BE2C (cell line): ENCODE measurements at regions not wholly inside any gene's neighbourhood (a gene's known extent, or its start where the extent isn't known, plus 50 kb on each side); places are given as distances from the start of the nearest gene placed in this dataset.

Experiments
- DNase-seq: peaks from one replicate; pipeline ENCODE4 v3.0.0-alpha.2; 2020
- H3K27me3 ChIP-seq: fragments of 250-450 bp; sonication (Bioruptor Pico); 2 replicates; pipeline ENCODE4 v1.5.1; 2020; ENCODE audit warnings: mild to moderate bottlenecking
- H3K36me3 ChIP-seq: fragments of 250-450 bp; sonication (Bioruptor Pico); 2 replicates; pipeline ENCODE4 v1.5.1; 2020; ENCODE audit warnings: mild to moderate bottlenecking
- H3K4me1 ChIP-seq: fragments of 250-450 bp; sonication (Bioruptor Pico); 2 replicates; pipeline ENCODE4 v1.5.1; 2020
- H3K4me3 ChIP-seq: 2 replicates; pipeline ENCODE4 v1.5.1; 2011; ENCODE audit warnings: low read depth, low read length
- H3K9me3 ChIP-seq: fragments of 250-450 bp; sonication (Bioruptor Pico); 2 replicates; pipeline ENCODE4 v1.5.1; 2020
- CTCF ChIP-seq: IDR thresholded peaks from 2 replicates; pipeline ENCODE4 v1.5.1; 2012; ENCODE audit warnings: mild to moderate bottlenecking, low read depth, low read length

DNA sequence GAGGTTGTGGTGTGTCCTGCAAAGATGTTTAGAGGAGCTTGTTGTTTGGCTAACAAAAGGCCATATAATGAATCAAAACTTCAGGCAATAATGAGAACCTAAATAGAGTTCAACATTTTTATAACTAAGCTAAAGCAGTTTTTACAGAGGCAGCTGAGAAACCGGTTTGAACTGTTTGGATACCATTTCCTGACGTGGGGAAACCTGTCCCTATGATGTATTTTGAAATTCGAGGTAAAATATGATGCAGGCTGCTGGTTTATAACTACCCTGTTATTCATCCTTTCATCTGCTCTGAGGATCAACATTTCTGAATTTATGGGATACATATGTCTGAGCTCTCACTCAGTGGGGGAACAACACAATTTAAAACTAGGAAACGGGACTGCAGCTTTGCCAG is 289.5 kb upstream of the IRX2 start:
- no peaks in the 10 kb centered on the region for H3K27me3 ChIP-seq
- H3K4me3 ChIP-seq = no peak overlapping the region
- DNase-seq = no peak
- H3K4me1 ChIP-seq = no peaks in the 10 kb centered on the region
- no peaks in the 10 kb centered on the region; the same call in none of the 2 replicates for H3K9me3 ChIP-seq
- no peaks in the 10 kb centered on the region for H3K36me3 ChIP-seq
- no peak for TF ChIP-seq CTCF

DNA sequence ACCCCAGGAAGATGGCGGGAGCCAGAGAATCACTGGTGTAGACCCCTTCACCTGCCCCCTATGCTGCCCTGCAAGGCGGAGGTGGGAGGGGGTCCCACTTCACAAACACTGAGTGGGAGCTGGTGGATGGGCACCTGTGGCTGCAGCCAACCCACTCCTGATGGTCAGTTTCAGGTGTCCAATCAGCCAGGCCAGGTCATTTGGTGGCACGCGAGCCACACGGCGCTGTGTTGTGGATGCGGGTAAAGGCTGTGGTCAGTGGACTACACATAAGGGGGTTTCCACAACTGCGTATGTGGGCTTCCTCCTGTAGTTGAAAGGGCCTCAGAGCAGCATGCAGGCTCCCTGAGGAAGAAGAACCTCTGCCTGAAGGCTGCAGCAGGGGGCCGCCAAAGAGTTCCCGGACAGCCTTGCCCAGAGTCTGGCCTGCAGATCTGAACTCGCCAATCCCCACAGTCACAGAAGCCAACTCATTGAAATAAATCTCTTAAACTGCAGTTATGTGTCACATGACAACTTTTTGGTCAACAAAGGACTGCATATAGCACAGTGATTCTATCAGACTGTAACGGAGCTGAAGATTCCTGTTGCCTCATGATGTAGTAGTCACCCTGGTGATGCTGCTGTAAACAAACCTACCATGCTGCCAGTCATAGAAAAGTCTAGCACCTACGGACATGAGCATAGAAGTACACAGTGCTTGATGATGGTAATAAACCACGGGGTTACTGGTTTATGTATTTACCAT is 284.7 kb upstream of the IRX2 start:
- DNase-seq = no peak
- no peak for TF ChIP-seq CTCF
- H3K27me3 ChIP-seq = no peaks in the 10 kb centered on the region
- no peak overlapping the region for H3K4me3 ChIP-seq
- no peaks in the 10 kb centered on the region; the same call in none of the 2 replicates for H3K9me3 ChIP-seq
- no peaks in the 10 kb centered on the region for H3K36me3 ChIP-seq
- H3K4me1 ChIP-seq = no peaks in the 10 kb centered on the region

- Histone ChIP-seq H3K4me1 (no peaks in the 10 kb centered on the region), H3K36me3 (no peaks in the 10 kb centered on the region), H3K27me3 (no peaks in the 10 kb centered on the region), H3K9me3 (no peaks in the 10 kb centered on the region; the same call in 1 of the 2 replicates), H3K4me3 (no peak overlapping the region)
- no peak for DNase-seq
- TF ChIP-seq CTCF = no peak
Observed at GRCh38 chr5:3035452-3035851, 284.0 kb upstream of the IRX2 start.

DNA sequence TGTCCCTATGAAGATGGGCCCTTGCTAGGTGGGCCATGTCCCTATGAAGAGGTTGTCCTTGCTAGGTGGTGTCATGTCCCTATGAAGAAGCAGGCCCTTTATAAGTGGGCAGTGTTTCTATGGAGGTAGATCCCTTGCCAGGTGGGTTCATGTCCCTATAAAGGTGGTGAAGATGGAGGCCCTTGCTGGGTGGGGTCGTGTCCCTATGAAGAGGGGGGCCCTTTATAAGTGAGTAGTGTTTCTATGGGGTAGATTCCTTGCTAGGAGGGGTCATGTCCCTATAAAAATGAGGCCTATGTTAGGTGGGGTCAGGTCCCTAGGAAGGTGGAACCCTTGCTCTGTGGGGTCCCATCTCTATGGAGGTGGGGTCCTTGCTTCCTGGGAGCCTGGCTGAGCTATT is 283.4 kb upstream of the IRX2 start:
- no peaks in the 10 kb centered on the region; the same call in 1 of the 2 replicates for H3K9me3 ChIP-seq
- no peak overlapping the region for H3K4me3 ChIP-seq
- H3K27me3 ChIP-seq = no peaks in the 10 kb centered on the region
- DNase-seq = no peak
- TF ChIP-seq CTCF = no peak
- H3K4me1 ChIP-seq = no peaks in the 10 kb centered on the region
- no peaks in the 10 kb centered on the region for H3K36me3 ChIP-seq

DNA sequence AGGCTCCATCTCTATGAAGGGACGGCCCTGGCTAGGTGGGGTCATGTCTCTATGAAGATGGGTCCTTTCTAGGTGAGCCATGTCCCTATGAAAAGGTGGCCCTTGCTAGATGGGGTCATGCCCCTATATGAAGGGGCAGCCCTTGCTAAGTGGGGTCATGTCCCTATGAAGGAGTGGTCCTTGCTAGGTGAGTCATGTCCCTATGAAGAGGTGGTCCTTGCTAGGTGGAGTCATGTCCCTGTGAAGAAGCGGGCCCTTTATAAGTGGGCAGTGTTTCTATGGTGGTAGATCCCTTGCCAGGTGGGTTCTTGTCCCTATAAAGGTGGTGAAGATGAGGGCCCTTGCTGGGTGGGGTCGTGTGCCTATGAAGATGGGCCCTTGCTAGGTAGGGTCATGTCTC is 283.0 kb upstream of the IRX2 start:
- Histone ChIP-seq H3K27me3 (no peaks in the 10 kb centered on the region), H3K9me3 (no peaks in the 10 kb centered on the region; the same call in 1 of the 2 replicates), H3K36me3 (no peaks in the 10 kb centered on the region), H3K4me1 (no peaks in the 10 kb centered on the region), H3K4me3 (no peak overlapping the region)
- DNase-seq = no peak
- no peak for TF ChIP-seq CTCF

GRCh38 chr5:3033033-3033755 is 281.7 kb upstream of the IRX2 start:
- no peaks in the 10 kb centered on the region for H3K36me3 ChIP-seq
- DNase-seq = no peak
- no peaks in the 10 kb centered on the region; the same call in 1 of the 2 replicates for H3K9me3 ChIP-seq
- no peaks in the 10 kb centered on the region for H3K27me3 ChIP-seq
- no peak for TF ChIP-seq CTCF
- H3K4me3 ChIP-seq = no peak overlapping the region
- no peaks in the 10 kb centered on the region for H3K4me1 ChIP-seq
